Loucy (cell line): ENCODE measurements at regions not wholly inside any gene's neighbourhood (a gene's known extent, or its start where the extent isn't known, plus 50 kb on each side); places are given as distances from the start of the nearest gene placed in this dataset.

ENCODE experiments used
- CTCF ChIP-seq: fragments of 200-600 bp; sonication (generic); conservative IDR thresholded peaks from 2 replicates; pipeline ENCODE4 v1.5.1; 2014; ENCODE audit warnings: mild to moderate bottlenecking, antibody characterized with exemption, low read length
- EZH2phosphoT487 ChIP-seq: fragments of 200-600 bp; IDR thresholded peaks from 2 replicates; pipeline ENCODE4 v1.6.1; 2018; ENCODE audit warnings: antibody characterized with exemption, mild to moderate bottlenecking, moderate library complexity, borderline replicate concordance

DNA sequence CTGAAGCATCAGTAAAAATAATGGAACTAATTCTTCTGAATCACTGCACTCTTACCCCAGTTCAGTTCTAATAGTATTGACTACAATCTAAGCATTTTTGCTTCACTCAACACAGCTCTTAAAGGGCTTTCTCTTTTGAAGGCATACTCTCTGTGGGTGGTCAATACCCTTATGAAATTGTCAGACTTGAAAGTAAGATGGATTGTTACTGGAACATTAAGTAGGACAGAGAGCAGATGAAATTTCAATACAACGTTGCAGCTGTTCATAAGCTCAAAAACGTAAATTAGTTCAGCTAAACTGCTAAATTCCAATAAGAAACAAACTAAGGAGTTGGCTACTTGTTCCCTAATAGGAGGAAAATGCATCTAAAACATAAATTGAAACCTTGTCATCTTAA is 352.3 kb upstream of the TENM3 start:
- TF ChIP-seq EZH2phosphoT487 (no peak), CTCF (no peak)
